K562 (cell line): ENCODE measurements at regions not wholly inside any gene's neighbourhood (a gene's known extent, or its start where the extent isn't known, plus 50 kb on each side); places are given as distances from the start of the nearest gene placed in this dataset.

ENCODE experiments used
- ATAC-seq: fragments of 200-7000 bp; cut with Tn5 transposase; 3 replicates; pipeline ENCODE4 v1.9.1; 2020; ENCODE audit warnings: moderate library complexity
- BruUV-seq: library from RNA; stranded (reverse); fragments of 400-500 nt; replicated peaks from 2 replicates; lab custom pipeline; 2021; lab: Mats Ljungman, UMichigan
- CTCF ChIA-PET: fragments of 300-600 bp; formaldehyde crosslinking; extraction: SDS; loops from one replicate; lab custom pipeline; 2021; ENCODE audit warnings: low intra/inter-chr PET ratio; lab: Yijun Ruan, JAX
- POLR2A ChIA-PET: fragments of 300-600, 350-650 bp; sonication (Branson Sonifier 250); formaldehyde crosslinking; extraction: SDS; loops from one replicate; lab custom pipeline; 2021; ENCODE audit warnings: antibody characterized with exemption, inconsistent platforms; lab: Yijun Ruan, JAX
- DNase-seq, 4 experiments: peaks; one replicate each; pipeline versions ENCODE4 v3.0.0 to v3.0.0-alpha.2; 2011 to 2018; ENCODE audit warnings: low spot score in 3 of 4, mixed read lengths in 3 of 4; ENCODE audit errors: extremely low read depth in 1 of 4
- FAIRE-seq: peaks from 2 replicates; lab custom pipeline; 2011; peaks lifted over from hg19 to GRCh38; lab: Jason Lieb, UNC
- H2AFZ ChIP-seq: 2 replicates; pipeline ENCODE4 v1.6.0; 2011; ENCODE audit warnings: low read depth, low read length, control low read depth, inconsistent platforms
- H3K27ac ChIP-seq: fragments of 200-600 bp; 3 replicates; pipeline ENCODE4 v1.8.0; 2011; ENCODE audit warnings: low read depth, mild to moderate bottlenecking, control low read depth, inconsistent platforms, low read length, moderate library complexity, mixed read lengths; ENCODE audit errors: extremely low read depth
- H3K27me3 ChIP-seq, 2 experiments: fragments of 300-600 bp in 1 of 2; 2 replicates in 1 of 2; 3 replicates in 1 of 2; pipeline versions ENCODE4 v1.6.0 to v1.8.0; 2011; ENCODE audit warnings: inconsistent platforms in 2 of 2, low read length in 2 of 2, mild to moderate bottlenecking in 1 of 2, mixed read lengths in 1 of 2, moderate library complexity in 1 of 2; ENCODE audit not compliant: control insufficient read depth in 2 of 2, insufficient read depth in 2 of 2
- H3K36me3 ChIP-seq: fragments of 300-600 bp; 3 replicates; pipeline ENCODE4 v1.8.0; 2011; ENCODE audit warnings: mild to moderate bottlenecking, low read length, inconsistent platforms; ENCODE audit not compliant: control insufficient read depth, insufficient read depth
- H3K4me1 ChIP-seq, 2 experiments: fragments of 200-600 bp in 1 of 2; replicated peaks in 1 of 2; 2 replicates in 1 of 2; 3 replicates in 1 of 2; pipeline versions ENCODE4 v1.5.1 to v1.8.0; 2011; ENCODE audit warnings: inconsistent platforms in 2 of 2, low read length in 2 of 2, mild to moderate bottlenecking in 1 of 2, mixed read lengths in 1 of 2, moderate library complexity in 1 of 2; ENCODE audit not compliant: control insufficient read depth in 2 of 2, insufficient read depth in 2 of 2
- H3K4me2 ChIP-seq: 2 replicates; pipeline ENCODE4 v1.6.1; 2011; ENCODE audit warnings: low read length, control low read depth, inconsistent platforms, mixed read lengths; ENCODE audit not compliant: insufficient read depth
- H3K4me3 ChIP-seq: fragments of 200-600 bp; sonication (generic), shearing (Covaris generic); 2 replicates; pipeline ENCODE4 v1.5.1; 2016; ENCODE audit warnings: control low read depth, inconsistent platforms
- H3K79me2 ChIP-seq: fragments of 200-600 bp; 3 replicates; pipeline ENCODE4 v1.8.0; 2011; ENCODE audit warnings: low read length, inconsistent platforms; ENCODE audit not compliant: control insufficient read depth, insufficient read depth
- H3K9ac ChIP-seq, 2 experiments: 2 replicates each; pipeline versions ENCODE4 v1.6.0 to v1.6.1; 2011; ENCODE audit warnings: low read depth in 2 of 2, low read length in 2 of 2, control low read depth in 1 of 2, inconsistent platforms in 1 of 2, mild to moderate bottlenecking in 1 of 2, mixed read lengths in 1 of 2; ENCODE audit not compliant: insufficient read depth in 1 of 2
- H3K9me1 ChIP-seq: one replicate; pipeline ENCODE4 v1.6.0; 2011; ENCODE audit warnings: inconsistent platforms, mild to moderate bottlenecking, low read length, moderate library complexity; ENCODE audit not compliant: control insufficient read depth, insufficient read depth
- H3K9me3 ChIP-seq: replicated peaks from 2 replicates; pipeline ENCODE4 v1.5.1; 2011; ENCODE audit warnings: low read depth, low read length, inconsistent platforms; ENCODE audit not compliant: control insufficient read depth, insufficient read depth
- H4K20me1 ChIP-seq: replicated peaks from 2 replicates; pipeline ENCODE4 v1.6.1; 2011; ENCODE audit warnings: low read length, inconsistent platforms, mixed read lengths; ENCODE audit not compliant: control insufficient read depth, insufficient read depth
- BMI1 ChIP-seq: fragments of 150-350 bp; IDR thresholded peaks from 2 replicates; pipeline ENCODE4 v1.6.1; 2014; ENCODE audit warnings: low read length
- BRD9 ChIP-seq: fragments of 450-650 bp; IDR thresholded peaks from 2 replicates; pipeline ENCODE4 v1.6.1; 2018; ENCODE audit warnings: low read depth; ENCODE audit not compliant: partially characterized antibody
- CHD1 ChIP-seq: fragments of 200-600 bp; sonication (generic); IDR thresholded peaks from one replicate; pipeline ENCODE4 v1.6.1; 2012; ENCODE audit warnings: mild to moderate bottlenecking, moderate library complexity, low read length, inconsistent platforms
- ETV6 ChIP-seq, 3 experiments: fragments of 150-350 bp in 1 of 3; sonication (generic) in 1 of 3; formaldehyde crosslinking in 1 of 3; IDR thresholded peaks; 2 replicates each; pipeline versions ENCODE4 v1.6.1 to v1.8.0; 2014 to 2022; ENCODE audit warnings: borderline replicate concordance in 2 of 3, low read depth in 2 of 3, antibody characterized with exemption in 1 of 3, low read length in 1 of 3, mild to moderate bottlenecking in 1 of 3, missing genetic modification reagents in 1 of 3
- ILK ChIP-seq: fragments of 450-650 bp; IDR thresholded peaks from 2 replicates; pipeline ENCODE4 v1.6.1; 2016; ENCODE audit warnings: missing genetic modification characterization, low read depth, mild to moderate bottlenecking, missing compliant biosample characterization, moderate library complexity, borderline replicate concordance
- NBN ChIP-seq: fragments of 450-650 bp; IDR thresholded peaks from 2 replicates; pipeline ENCODE4 v1.6.1; 2016; ENCODE audit warnings: low read depth, mild to moderate bottlenecking
- PCBP1 ChIP-seq: fragments of 200-400 bp; formaldehyde crosslinking; IDR thresholded peaks from 2 replicates; pipeline ENCODE4 v1.6.1; 2018; ENCODE audit warnings: mild to moderate bottlenecking, low read depth, low read length; ENCODE audit not compliant: poor library complexity, severe bottlenecking
- PTTG1 ChIP-seq: fragments of 450-650 bp; IDR thresholded peaks from 2 replicates; pipeline ENCODE4 v1.6.1; 2016; ENCODE audit warnings: low read depth, mild to moderate bottlenecking, missing genetic modification characterization, missing compliant biosample characterization
- SREBF1 ChIP-seq: fragments of 150-350 bp; IDR thresholded peaks from 2 replicates; pipeline ENCODE4 v1.6.1; 2014; ENCODE audit warnings: antibody characterized with exemption, low read depth, low read length, borderline replicate concordance
- ZNF583 ChIP-seq: fragments of 250-450 bp; sonication (Bioruptor Pico); IDR thresholded peaks from 2 replicates; pipeline ENCODE4 v1.4.0; 2020
- ZNF589 ChIP-seq: fragments of 200-800 bp; sonication (Bioruptor generic); IDR thresholded peaks from 2 replicates; pipeline ENCODE4 v1.6.1; 2016; ENCODE audit warnings: low read depth, missing genetic modification characterization, missing compliant biosample characterization
- ZNF695 ChIP-seq: fragments of 450-650 bp; formaldehyde crosslinking; IDR thresholded peaks from 2 replicates; pipeline ENCODE4 v1.4.0; 2020; ENCODE audit warnings: mild to moderate bottlenecking, moderate library complexity
- WGBS: fragments of 100-300 bp; shearing (Covaris generic); methylation state at CpG from one replicate; pipeline ENCODE4 v1.1.6; 2016; ENCODE audit warnings: low coverage, mixed read lengths; ENCODE audit not compliant: insufficient coverage; ENCODE audit errors: missing lambda C conversion rate; 5-methylcytosine and 5-hydroxymethylcytosine counted together
- in situ Hi-C: fragments of 300-500 bp; cut with MboI; formaldehyde crosslinking; loops from 4 replicates; pipeline ENCODE4 v1.15.0; 2018; ENCODE audit warnings: inconsistent platforms, mixed read lengths
- intact Hi-C: fragments of 100-400 bp; cut with micrococcal nuclease; formaldehyde crosslinking; loops from 2 replicates; pipeline ENCODE4 v1.14.2; 2022
- TF ChIP-seq, protein P1 (sequence below): fragments of 450-650 bp; IDR thresholded peaks from 2 replicates; pipeline ENCODE4 v1.7.1; 2018; ENCODE audit warnings: mild to moderate bottlenecking, low read depth; ENCODE audit not compliant: partially characterized antibody
- TF ChIP-seq, protein P2 (sequence below): fragments of 250-450 bp; sonication (Bioruptor Pico); IDR thresholded peaks from 2 replicates; pipeline ENCODE4 v1.4.0; 2020; ENCODE audit warnings: mild to moderate bottlenecking, moderate library complexity
- TF ChIP-seq, protein P3 (sequence below): fragments of 450-650 bp; IDR thresholded peaks from 2 replicates; pipeline ENCODE4 v1.6.1; 2018; ENCODE audit warnings: mild to moderate bottlenecking, low read depth; ENCODE audit not compliant: partially characterized antibody

DNA sequence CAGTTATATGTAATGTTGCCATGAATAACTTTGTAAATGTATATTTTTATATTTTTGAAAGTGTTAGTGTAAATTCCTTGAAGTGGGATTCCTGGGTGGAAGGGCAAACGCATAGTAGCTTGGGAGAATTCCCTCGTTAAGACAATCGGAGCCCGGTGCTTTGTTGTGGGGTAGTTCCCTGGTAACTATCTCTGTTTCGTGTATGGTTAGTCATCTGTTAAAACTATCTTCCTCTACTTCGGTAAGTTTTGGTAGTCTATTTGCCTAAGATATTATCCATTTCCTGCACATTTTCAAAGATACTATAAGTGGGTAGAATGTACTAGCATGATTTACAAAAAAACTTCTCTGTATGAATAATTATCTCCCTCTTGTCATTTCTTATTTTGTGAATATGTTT lies 113.8 kb upstream of the NRXN1 start:
- Histone ChIP-seq H3K27me3 (no peaks in the 10 kb centered on the region), H3K27ac (no peak overlapping the region), H2AFZ (no peak overlapping the region), H3K9ac (no peak overlapping the region), H3K9me1 (no peaks in the 10 kb centered on the region), H3K79me2 (no peaks in the 10 kb centered on the region), H3K36me3 (no peaks in the 10 kb centered on the region), H4K20me1 (no peaks in the 10 kb centered on the region), H3K4me1 (no peaks in the 10 kb centered on the region), H3K9me3 (no peaks in the 10 kb centered on the region; the same call in 1 of the 2 replicates), H3K4me2 (no peak overlapping the region), H3K4me3 (no peak overlapping the region)
- DNase-seq (no peak), ATAC-seq (no peak), FAIRE-seq (no peak)
- no TSS peak for BruUV-seq
- no peak for TF ChIP-seq CHD1
- TF ChIP-seq, protein P1, sequence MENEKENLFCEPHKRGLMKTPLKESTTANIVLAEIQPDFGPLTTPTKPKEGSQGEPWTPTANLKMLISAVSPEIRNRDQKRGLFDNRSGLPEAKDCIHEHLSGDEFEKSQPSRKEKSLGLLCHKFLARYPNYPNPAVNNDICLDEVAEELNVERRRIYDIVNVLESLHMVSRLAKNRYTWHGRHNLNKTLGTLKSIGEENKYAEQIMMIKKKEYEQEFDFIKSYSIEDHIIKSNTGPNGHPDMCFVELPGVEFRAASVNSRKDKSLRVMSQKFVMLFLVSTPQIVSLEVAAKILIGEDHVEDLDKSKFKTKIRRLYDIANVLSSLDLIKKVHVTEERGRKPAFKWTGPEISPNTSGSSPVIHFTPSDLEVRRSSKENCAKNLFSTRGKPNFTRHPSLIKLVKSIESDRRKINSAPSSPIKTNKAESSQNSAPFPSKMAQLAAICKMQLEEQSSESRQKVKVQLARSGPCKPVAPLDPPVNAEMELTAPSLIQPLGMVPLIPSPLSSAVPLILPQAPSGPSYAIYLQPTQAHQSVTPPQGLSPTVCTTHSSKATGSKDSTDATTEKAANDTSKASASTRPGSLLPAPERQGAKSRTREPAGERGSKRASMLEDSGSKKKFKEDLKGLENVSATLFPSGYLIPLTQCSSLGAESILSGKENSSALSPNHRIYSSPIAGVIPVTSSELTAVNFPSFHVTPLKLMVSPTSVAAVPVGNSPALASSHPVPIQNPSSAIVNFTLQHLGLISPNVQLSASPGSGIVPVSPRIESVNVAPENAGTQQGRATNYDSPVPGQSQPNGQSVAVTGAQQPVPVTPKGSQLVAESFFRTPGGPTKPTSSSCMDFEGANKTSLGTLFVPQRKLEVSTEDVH, result no peak
- TF ChIP-seq NBN, result no peak
- no peak for TF ChIP-seq PCBP1
- no peak for TF ChIP-seq ETV6 (IDR thresholded peaks at IDR 0.05; ENCODE audit: borderline replicate concordance in 1 of 2, low read depth in 2 of 2, low read length in 1 of 2)
- no peak for TF ChIP-seq ETV6 (CRISPR knock-in tag; IDR thresholded peaks at IDR 0.05; ENCODE audit: borderline replicate concordance)
- TF ChIP-seq, protein P2, sequence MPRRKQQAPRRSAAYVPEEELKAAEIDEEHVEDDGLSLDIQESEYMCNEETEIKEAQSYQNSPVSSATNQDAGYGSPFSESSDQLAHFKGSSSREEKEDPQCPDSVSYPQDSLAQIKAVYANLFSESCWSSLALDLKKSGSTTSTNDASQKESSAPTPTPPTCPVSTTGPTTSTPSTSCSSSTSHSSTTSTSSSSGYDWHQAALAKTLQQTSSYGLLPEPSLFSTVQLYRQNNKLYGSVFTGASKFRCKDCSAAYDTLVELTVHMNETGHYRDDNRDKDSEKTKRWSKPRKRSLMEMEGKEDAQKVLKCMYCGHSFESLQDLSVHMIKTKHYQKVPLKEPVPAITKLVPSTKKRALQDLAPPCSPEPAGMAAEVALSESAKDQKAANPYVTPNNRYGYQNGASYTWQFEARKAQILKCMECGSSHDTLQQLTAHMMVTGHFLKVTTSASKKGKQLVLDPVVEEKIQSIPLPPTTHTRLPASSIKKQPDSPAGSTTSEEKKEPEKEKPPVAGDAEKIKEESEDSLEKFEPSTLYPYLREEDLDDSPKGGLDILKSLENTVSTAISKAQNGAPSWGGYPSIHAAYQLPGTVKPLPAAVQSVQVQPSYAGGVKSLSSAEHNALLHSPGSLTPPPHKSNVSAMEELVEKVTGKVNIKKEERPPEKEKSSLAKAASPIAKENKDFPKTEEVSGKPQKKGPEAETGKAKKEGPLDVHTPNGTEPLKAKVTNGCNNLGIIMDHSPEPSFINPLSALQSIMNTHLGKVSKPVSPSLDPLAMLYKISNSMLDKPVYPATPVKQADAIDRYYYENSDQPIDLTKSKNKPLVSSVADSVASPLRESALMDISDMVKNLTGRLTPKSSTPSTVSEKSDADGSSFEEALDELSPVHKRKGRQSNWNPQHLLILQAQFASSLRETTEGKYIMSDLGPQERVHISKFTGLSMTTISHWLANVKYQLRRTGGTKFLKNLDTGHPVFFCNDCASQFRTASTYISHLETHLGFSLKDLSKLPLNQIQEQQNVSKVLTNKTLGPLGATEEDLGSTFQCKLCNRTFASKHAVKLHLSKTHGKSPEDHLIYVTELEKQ (CRISPR knock-in tag), result no peak
- no peak for TF ChIP-seq ZNF589 (CRISPR knock-in tag)
- TF ChIP-seq BRD9, result no peak
- no peak for TF ChIP-seq PTTG1 (tag)
- no peak for TF ChIP-seq ZNF583 (CRISPR knock-in tag)
- TF ChIP-seq, protein P3, sequence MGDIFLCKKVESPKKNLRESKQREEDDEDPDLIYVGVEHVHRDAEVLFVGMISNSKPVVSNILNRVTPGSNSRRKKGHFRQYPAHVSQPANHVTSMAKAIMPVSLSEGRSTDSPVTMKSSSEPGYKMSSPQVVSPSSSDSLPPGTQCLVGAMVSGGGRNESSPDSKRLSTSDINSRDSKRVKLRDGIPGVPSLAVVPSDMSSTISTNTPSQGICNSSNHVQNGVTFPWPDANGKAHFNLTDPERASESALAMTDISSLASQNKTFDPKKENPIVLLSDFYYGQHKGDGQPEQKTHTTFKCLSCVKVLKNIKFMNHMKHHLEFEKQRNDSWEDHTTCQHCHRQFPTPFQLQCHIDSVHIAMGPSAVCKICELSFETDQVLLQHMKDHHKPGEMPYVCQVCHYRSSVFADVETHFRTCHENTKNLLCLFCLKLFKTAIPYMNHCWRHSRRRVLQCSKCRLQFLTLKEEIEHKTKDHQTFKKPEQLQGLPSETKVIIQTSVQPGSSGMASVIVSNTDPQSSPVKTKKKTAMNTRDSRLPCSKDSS, result no peak
- TF ChIP-seq SREBF1, result no peak
- no peak for TF ChIP-seq ZNF695 (CRISPR knock-in tag)
- no peak for TF ChIP-seq ILK (tag)
- no peak for TF ChIP-seq BMI1
- 0% methylated on average over 6 of the region's 6 CpGs for WGBS
- in situ Hi-C loops (no loop called here), intact Hi-C loops (no loop called here)
- POLR2A ChIA-PET, result no interaction called here
- CTCF ChIA-PET, result no interaction called here
